GM12873 (cell line): ENCODE measurements at regions not wholly inside any gene's neighbourhood (a gene's known extent, or its start where the extent isn't known, plus 50 kb on each side); places are given as distances from the start of the nearest gene placed in this dataset.

ENCODE experiments used
- TF ChIP-seq, protein P1 (sequence below): IDR thresholded peaks from 2 replicates; pipeline ENCODE4 v1.5.1; 2012; ENCODE audit warnings: low read depth, mild to moderate bottlenecking, moderate library complexity, low read length, control low read depth; ENCODE audit not compliant: insufficient read depth; ENCODE audit errors: missing control alignments

DNA sequence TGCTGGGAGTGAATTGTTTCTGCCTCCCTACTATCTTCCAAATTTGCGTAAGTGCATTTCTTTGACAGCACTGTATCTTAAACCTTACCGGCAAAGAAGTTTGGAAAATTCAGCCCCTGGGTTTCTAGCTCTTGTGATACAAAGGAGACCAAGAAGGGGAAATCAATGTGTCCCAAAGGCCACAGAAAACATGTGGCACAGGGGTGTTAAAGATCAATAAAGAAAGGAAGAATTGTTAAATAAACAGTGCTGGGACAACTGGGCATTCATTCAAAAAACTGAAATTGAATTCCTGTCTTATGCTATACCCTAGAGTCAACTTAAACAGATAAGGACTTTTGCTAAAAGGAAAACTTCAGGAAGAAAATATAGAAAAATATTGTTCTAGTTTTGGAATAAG, 328.1 kb downstream of the MAN2A1 start:
- TF ChIP-seq, protein P1, sequence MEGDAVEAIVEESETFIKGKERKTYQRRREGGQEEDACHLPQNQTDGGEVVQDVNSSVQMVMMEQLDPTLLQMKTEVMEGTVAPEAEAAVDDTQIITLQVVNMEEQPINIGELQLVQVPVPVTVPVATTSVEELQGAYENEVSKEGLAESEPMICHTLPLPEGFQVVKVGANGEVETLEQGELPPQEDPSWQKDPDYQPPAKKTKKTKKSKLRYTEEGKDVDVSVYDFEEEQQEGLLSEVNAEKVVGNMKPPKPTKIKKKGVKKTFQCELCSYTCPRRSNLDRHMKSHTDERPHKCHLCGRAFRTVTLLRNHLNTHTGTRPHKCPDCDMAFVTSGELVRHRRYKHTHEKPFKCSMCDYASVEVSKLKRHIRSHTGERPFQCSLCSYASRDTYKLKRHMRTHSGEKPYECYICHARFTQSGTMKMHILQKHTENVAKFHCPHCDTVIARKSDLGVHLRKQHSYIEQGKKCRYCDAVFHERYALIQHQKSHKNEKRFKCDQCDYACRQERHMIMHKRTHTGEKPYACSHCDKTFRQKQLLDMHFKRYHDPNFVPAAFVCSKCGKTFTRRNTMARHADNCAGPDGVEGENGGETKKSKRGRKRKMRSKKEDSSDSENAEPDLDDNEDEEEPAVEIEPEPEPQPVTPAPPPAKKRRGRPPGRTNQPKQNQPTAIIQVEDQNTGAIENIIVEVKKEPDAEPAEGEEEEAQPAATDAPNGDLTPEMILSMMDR = no peak

DNA sequence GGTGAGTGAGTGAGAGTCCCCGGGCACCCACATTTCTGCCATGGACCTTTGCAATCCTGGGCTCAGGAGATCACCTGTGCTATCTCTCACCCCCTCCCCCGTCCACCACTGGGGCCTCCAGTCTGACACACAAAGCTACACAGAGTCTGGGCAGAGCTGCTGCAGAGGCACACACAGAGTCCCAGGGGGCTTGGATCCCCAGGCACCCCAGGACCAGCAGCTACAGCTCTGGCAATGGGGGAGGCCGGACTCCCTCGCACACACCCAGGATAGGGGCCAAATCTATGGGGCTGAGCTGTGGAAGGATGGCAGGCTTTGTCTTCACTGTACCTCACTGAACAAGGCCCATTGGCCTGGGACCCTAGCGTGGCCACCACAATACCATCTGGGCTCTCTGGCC, 328.8 kb downstream of the MAN2A1 start:
- TF ChIP-seq, protein P1 = no peak

- TF ChIP-seq, protein P1 = no peak
These were observed 329.4 kb downstream of the MAN2A1 start for GRCh38 chr5:110019119-110019518.

DNA sequence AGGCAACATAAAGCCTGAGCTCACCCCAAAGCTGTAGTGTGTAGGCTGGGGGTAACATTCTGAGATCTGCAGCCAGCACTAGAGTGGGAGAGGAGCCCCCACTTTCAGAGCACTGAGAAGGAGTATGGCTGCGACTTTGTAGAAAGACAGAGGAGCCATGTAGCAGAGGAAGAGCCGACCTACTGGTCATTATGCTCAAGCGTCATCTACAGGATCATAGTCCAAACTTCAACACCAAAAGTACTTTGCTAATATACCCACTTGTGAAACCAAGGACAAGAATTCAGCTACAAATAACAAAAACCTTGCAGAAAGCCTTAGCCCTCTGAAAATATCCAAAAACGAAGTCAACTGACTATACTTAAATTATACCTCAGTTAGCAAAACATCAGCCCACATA, 330.1 kb downstream of the MAN2A1 start:
- TF ChIP-seq, protein P1 = no peak

DNA sequence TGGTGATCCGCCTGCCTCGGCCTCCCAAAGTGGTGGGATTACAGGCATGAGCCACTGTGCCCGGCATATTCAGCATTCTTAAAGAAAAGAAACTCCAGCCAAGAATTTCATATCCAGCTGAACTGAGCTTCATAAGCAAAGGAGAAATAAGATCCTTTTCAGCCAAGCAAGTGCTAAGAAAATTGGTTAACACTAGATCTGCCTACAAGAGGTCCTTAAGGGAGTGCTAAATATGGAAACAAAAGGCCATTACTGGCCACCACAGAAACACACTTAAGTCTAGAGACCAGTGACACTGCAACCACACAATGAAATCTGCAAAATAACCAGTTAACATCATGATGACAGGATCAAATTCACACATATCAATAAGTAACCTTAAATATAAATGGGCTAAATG, 331.5 kb downstream of the MAN2A1 start:
- TF ChIP-seq, protein P1 = no peak

DNA sequence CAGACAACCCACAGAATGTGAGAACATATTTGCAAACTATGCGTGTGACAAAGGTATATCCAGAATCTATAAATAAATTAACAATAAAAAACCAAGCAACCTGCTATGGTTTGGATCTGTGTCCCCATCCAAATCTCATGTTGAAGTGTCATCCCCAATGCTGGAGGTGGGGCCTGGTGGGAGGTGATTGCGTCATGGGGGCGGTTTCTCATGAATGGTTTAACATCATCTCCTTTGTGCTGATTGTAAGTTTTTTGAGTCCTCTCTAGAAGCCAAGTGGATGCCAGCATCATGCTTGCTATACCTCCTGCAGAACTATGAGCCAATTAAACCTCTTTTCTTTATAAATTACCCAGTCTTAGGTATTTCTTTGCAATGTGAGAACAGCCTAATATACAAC, 335.4 kb downstream of the MAN2A1 start:
- TF ChIP-seq, protein P1 = no peak

GRCh38 chr5:110027527-110028322, 338.0 kb downstream of the MAN2A1 start:
- TF ChIP-seq, protein P1 = no peak
